Tibial artery (tissue), 4 donors: ENCODE measurements at regions not wholly inside any gene's neighbourhood (a gene's known extent, or its start where the extent isn't known, plus 50 kb on each side); places are given as distances from the start of the nearest gene placed in this dataset.

ENCODE experiments used
- DNase-seq, 2 donors: peaks; one replicate each; pipeline ENCODE4 v3.0.0-alpha.2; 2019
- H3K27ac ChIP-seq, 2 donors: fragments of 200-600 bp; sonication (generic) in 1 of 2; 1 replicate in 1 of 2; 2 replicates in 1 of 2; pipeline ENCODE4 v1.5.1; 2018 to 2019; ENCODE audit warnings: mild to moderate bottlenecking in 1 of 2
- H3K27me3 ChIP-seq, 2 donors: fragments of 200-600 bp; sonication (generic) in 1 of 2; one replicate each; pipeline versions ENCODE4 v1.5.1 to v1.6.0; 2016 to 2019
- H3K36me3 ChIP-seq, 3 donors: fragments of 200-600 bp; sonication (generic) in 2 of 3; one replicate each; pipeline ENCODE4 v1.5.1; 2016 to 2019; ENCODE audit warnings: mild to moderate bottlenecking in 2 of 3
- H3K4me1 ChIP-seq, 4 donors: fragments of 200-600 bp; sonication (generic) in 2 of 4; 1 replicate in 3 of 4; 2 replicates in 1 of 4; pipeline ENCODE4 v1.5.1; 2016 to 2019
- H3K4me3 ChIP-seq, 2 donors: fragments of 200-600 bp; sonication (generic) in 1 of 2; 1 replicate in 1 of 2; 2 replicates in 1 of 2; pipeline ENCODE4 v1.5.1; 2018 to 2019; ENCODE audit warnings: mild to moderate bottlenecking in 2 of 2
- H3K9me3 ChIP-seq, 3 donors: fragments of 200-600 bp; sonication (generic) in 1 of 3; one replicate each; pipeline ENCODE4 v1.5.1; 2016 to 2019
- CTCF ChIP-seq, 2 experiments: fragments of 200-600 bp in 1 of 2; fragments of 450-650 bp in 1 of 2; IDR thresholded peaks; one replicate each; pipeline ENCODE4 v1.5.1; 2017 to 2019; ENCODE audit warnings: antibody characterized with exemption in 2 of 2, mild to moderate bottlenecking in 1 of 2, moderate library complexity in 1 of 2
- intact Hi-C: fragments of 100-400 bp; cut with DNase I; formaldehyde crosslinking; loops from one replicate; pipeline ENCODE4 v1.15.0; 2023; ENCODE audit warnings: low total_unique reads

- peak; percentile 43 to 79 for TF ChIP-seq CTCF (IDR thresholded peaks at IDR 0.05)
- Histone ChIP-seq H3K4me3 (no peak overlapping the region), H3K36me3 (no peaks in the 10 kb centered on the region), H3K9me3 (no peaks in the 10 kb centered on the region), H3K27me3 (peaks cover 0 to 69% of the 10 kb centered on the region in 2 donors), H3K27ac (no peak overlapping the region), H3K4me1 (no peaks in the 10 kb centered on the region)
- intact Hi-C loops = no loop called here
- DNase-seq = no peak
Measured at GRCh38 chr20:59518881-59519706, 85.2 kb upstream of the PHACTR3 start.

GRCh38 chr20:59519707-59520014 lies 84.7 kb upstream of the PHACTR3 start:
- Histone ChIP-seq H3K4me1 (no peaks in the 10 kb centered on the region), H3K9me3 (no peaks in the 10 kb centered on the region), H3K4me3 (no peak overlapping the region), H3K27me3 (peaks cover 0 to 63% of the 10 kb centered on the region in 2 donors), H3K27ac (no peak overlapping the region), H3K36me3 (no peaks in the 10 kb centered on the region)
- intact Hi-C loops = no loop called here
- DNase-seq = no peak
- no peak for TF ChIP-seq CTCF (IDR thresholded peaks at IDR 0.05)

GRCh38 chr20:59520814-59521213 lies 83.5 kb upstream of the PHACTR3 start:
- no peak for TF ChIP-seq CTCF (IDR thresholded peaks at IDR 0.05)
- no peak overlapping the region for H3K4me3 ChIP-seq
- no peak overlapping the region for H3K27ac ChIP-seq
- intact Hi-C loops = no loop called here
- no peaks in the 10 kb centered on the region for H3K4me1 ChIP-seq
- no peak for DNase-seq
- H3K9me3 ChIP-seq = no peaks in the 10 kb centered on the region
- H3K36me3 ChIP-seq = no peaks in the 10 kb centered on the region
- peaks cover 0 to 57% of the 10 kb centered on the region in 2 donors for H3K27me3 ChIP-seq

- Histone ChIP-seq H3K27me3 (peaks cover 0 to 33% of the 10 kb centered on the region in 2 donors), H3K4me1 (no peaks in the 10 kb centered on the region), H3K36me3 (no peaks in the 10 kb centered on the region), H3K4me3 (no peak overlapping the region), H3K9me3 (no peaks in the 10 kb centered on the region), H3K27ac (no peak overlapping the region)
- DNase-seq = no peak
- intact Hi-C loops = no loop called here
- TF ChIP-seq CTCF (IDR thresholded peaks at IDR 0.05) = peak; percentile 45 to 61
Measured at GRCh38 chr20:59525500-59526241, 78.7 kb upstream of the PHACTR3 start.

GRCh38 chr20:59526242-59527225 lies 77.8 kb upstream of the PHACTR3 start:
- TF ChIP-seq CTCF (IDR thresholded peaks at IDR 0.05) = no peak
- H3K9me3 ChIP-seq = no peaks in the 10 kb centered on the region
- H3K4me3 ChIP-seq = no peak overlapping the region
- intact Hi-C loops = no loop called here
- no peak overlapping the region for H3K27ac ChIP-seq
- H3K27me3 ChIP-seq = peaks cover 0 to 26% of the 10 kb centered on the region in 2 donors
- DNase-seq = no peak
- no peaks in the 10 kb centered on the region for H3K36me3 ChIP-seq
- H3K4me1 ChIP-seq = no peaks in the 10 kb centered on the region
